Stimulated activated CD4-positive, alpha-beta T cell treated with anti-CD3 and anti-CD28 coated beads, Interleukin-1b, Interleukin-23, amount 100 ng/mL, for 1 hour (primary cell): ENCODE measurements at regions not wholly inside any gene's neighbourhood (a gene's known extent, or its start where the extent isn't known, plus 50 kb on each side); places are given as distances from the start of the nearest gene placed in this dataset.

ENCODE experiments used
- DNase-seq, 2 donors: peaks; one replicate each; pipeline ENCODE4 v3.0.0-alpha.2; 2020; ENCODE audit warnings: low read depth in 2 of 2

DNA sequence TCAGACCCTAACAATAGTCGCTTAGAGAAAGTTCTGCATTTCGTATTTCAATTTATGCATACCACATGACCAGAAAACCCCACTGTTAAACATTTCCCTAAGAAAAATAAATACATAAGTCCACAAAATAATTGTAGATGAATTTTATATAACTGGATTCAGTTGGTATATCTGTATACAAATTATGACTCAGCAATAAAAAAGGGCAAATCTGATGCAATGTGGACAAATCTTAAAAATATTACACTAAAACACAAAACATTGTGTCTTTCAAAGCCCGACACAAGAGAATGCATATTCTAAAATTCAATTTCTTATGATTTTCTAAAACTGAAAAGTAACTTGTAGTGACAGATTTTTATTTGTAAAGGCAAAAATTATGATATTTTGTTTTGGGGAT lies 1005.0 kb downstream of the EFNB2 start:
- DNase-seq = no peak

DNA sequence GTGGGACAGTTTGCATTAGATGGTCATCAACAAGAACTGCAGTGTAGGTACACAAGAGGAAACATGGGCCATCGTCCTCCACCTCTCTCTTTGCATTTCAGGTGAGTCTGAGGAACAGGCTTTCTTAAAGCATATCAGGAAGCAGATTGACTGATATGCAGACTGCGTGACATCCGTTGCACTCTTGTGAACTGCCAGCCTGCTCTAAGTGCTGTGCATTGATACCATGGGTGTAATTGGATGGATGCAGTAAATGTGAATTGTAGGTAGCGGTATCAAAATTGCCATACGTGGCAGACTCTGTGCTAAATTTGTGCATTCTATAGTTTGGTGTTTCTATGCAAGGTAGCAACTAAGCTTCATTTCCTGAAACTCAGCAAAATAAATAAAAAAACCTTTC lies 1008.3 kb downstream of the EFNB2 start:
- no peak for DNase-seq

DNA sequence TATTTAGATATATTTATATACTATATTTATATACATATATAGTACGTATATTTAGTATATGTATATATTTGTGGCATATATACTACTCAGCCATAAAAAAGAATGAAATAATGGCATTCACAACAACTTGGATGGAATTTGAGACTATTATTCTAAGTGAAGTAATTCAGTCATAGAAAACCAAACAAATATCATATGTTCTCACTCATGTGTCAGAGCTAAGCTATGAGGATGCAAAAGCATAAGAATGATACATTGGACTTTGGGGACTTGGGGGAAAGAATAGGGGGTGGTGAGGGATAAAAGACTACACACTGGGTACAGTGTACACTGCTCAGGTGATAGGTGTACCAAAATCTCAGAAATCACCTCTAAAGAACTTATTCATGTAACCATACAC lies 1015.7 kb downstream of the EFNB2 start:
- no peak for DNase-seq

DNA sequence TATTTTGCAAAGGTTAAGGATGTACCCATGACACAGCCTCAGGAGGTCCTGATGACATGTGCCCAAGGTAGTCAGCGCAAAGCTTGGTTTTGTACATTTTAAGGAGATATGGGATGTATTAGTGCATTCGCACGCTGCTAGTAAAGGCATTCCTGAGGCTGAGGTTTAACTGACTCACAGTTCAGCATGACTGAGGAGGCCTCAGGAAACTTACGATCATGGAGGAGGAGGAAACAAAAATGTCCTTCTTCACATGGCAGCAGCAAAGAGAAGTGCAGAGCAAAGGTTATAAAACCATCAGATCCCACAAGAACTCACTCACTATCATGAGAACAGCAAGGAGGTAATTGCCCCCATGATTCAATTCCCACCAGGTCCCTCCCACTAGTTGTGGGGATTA lies 1017.4 kb downstream of the EFNB2 start:
- no peak for DNase-seq

DNA sequence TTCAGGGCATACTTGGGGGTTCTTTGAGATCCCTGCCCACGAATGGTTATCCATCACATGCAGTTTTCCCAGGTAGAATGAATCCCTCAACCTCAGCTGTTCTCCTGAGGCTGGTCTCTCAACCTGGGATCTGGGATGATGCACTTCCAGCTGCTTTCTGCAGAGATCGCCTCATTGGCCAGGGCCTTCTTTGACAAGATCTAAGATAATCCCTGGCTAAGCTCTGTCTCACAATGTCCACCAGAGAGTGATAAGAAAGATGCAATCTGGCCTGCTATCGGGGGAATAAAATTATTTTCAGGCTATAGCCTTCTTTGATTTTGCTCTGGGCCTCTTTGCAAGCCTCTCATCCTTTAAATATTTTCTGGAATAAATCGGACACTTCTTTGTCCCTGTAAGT lies 1021.1 kb downstream of the EFNB2 start:
- no peak for DNase-seq

DNA sequence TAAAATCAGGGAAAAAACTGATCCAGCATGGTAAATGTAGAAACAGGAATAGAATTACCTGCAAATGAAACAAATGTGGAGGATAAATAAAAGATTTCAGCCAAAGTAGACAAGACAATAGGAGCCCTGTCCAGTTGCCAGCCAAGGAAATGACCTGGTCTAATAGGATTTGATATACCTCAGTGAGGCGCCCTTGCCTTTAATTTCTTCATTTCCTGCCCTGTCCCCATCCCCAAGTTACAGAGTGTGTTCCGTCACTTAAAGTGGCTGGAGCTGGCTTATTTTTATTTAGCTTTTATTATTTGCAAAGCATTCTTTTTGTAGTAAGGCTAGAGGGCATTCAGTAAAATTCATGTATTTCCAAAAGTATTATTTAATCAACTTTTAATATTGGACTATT lies 1022.0 kb downstream of the EFNB2 start:
- no peak for DNase-seq

DNA sequence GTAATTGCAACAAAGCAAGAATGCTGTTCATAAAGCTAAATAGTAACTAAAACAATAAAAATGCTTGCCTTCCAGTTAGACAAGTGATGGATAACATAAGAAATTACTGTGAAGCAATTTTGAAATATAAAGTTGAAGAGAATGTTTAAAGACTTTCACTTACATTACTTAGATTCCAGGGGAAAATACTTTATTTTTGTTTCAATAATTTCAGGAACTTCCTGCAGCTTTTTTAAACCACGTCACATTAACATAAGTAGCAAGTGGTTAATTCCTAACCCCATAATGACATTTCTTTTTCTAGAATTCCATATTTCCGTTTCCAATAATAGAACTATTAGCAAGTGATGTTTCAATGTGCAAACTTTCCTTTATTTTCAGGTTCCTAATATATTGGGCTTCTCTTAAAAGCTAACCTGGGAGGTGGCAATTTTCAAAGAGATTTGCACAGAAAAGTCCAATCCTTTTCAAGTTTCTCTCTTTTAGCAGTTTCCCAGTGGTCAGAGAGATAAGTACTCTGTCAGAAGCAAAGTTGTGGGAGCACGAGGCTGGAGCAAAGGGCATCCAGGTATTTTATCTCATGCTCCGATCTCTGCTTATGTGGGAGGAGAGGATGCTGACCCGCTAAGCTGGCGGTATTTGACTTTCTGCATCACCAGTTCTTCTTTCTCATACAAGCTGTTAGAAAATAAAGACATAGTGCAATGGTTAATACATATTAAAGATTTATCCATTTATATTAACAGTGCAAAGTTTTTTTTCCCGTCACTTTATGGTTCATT lies 1025.3 kb downstream of the EFNB2 start:
- DNase-seq = no peak

DNA sequence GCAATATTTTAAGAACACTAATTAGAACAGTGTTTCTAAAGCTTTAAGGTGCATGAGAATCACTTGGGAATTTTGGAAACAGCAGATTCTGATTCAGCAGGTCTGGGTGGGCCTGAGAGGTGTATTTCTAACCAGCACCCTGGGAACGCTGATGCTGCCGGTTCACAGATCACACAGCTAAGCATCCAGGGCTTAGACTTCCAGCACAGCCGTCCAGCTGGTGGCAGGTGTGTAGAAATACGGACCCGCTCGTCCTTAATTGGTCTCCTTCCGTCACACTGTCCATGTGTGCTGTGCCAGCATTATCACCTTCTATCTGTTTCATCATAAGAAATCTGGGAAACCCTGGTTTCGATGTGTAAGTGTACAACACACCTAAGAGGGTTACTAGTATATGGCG lies 1029.0 kb downstream of the EFNB2 start:
- no peak for DNase-seq

DNA sequence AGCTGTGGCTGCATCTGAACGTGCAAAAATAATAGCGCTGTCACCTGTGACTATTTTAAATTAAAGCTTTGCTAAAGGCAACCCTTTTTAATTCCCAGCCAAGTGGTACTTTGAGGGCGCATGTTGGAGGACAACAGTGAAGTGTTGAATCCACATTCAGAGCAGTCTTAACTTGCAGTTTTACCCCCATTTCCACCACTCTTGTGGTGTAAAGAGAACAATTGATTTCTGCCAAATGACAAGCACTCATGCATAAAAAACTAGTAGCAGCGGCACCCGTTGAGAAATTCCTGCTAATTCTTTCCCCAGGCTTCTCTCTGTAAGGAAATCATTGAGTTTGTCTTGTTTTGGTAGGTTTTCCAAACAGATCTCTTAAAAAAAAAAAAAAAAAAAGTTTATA lies 1033.3 kb downstream of the EFNB2 start:
- no peak for DNase-seq

DNA sequence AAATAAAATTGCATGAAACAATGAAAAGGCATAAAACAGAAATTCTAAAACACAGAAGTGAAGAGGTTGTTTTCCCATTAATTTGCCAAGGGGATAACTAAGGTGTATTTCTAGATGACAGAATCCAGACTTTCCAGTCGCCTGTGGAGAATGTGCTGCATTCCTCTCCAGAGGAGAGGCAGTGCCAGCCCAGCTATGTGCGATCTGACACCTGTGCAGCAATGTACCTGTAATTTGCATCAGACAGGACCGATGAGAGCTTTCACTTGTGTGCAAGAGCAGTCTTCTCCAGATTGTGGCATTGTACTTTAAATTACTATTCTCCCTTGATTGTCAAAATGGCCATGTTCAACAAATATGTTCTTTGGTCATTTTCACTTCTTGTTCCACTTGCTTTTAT lies 1037.9 kb downstream of the EFNB2 start:
- no peak for DNase-seq

DNA sequence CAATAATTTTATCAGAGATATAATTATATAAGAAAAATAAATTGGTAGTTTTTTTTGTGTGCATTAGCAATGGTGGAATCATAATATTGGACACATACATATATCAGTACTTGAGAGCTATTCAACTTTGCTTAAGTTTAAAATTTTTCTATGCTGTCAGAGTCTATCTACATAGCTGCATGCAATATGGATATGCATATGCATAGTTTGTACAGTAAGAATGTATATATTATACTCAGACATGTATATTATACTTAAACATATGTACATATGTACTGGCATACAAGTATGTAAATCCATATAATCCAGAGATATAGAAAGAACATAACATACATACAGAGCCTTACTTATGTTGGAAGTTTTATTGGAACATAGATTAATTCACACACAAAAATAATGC lies 1043.2 kb downstream of the EFNB2 start:
- DNase-seq = no peak

DNA sequence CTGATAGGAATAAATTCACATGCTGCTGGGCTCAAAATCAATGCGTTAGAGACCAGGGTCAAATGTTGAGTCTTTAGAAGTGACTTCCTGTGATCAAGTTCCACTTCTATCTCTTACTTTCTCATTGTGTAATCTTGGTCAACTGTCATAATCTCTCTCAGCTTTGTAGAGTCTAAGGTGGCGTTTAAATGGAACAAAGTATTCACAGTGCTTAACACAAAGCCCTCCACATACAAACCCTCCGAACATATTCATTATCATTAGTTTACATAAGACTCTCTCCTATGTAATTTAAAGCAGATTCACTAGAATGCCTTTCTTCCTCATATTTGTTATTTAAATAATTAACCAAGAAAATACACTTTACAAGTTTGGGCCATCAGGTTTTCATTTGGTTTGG lies 1044.1 kb downstream of the EFNB2 start:
- no peak for DNase-seq

DNA sequence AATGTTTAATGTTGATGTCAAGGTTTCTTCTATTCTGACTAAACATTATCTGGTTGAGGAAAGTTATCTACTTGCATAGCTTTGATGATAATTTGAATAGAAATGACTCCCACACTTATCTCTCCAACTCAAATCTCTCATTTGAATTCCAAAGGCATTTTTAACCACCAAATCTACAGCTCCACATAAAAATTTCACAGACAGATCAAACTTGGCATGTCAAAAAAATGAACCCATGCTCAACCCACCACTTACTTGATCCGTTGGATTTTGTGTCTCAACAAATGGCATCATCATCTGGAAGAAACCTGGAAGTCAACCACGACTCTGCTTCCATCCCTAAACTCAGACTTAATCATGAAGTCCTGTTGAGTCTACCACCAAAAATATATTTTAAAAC lies 1050.4 kb downstream of the EFNB2 start:
- DNase-seq = no peak

DNA sequence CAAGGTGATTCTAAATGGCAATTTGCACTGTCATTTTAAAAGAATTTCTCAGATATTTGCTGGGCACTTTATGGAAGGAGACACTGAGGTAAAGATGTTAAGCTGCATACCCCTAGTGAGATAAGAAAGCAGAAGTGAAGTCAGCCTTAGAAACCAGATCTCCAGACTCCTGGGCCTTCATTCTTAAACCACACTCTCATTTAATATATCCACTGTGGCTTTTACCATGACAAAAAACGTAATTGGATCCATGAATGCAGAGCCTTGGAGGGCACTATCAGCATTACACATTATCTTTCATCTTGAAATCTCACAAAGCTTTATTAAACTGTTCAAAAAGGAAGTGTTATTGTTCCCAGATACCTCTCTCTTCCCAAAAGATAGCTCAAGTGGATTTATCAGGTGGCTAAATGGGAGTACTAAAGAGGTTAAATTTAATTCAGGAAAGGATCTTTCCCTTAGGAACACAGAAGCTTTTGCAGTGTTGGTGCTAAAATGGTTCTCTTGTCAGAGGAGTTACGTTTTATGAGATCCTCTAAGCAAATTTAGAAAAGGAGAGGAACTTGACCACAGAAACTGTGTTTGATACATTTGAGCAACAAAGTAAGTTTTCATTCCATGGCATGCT lies 1060.4 kb downstream of the EFNB2 start:
- DNase-seq = no peak

DNA sequence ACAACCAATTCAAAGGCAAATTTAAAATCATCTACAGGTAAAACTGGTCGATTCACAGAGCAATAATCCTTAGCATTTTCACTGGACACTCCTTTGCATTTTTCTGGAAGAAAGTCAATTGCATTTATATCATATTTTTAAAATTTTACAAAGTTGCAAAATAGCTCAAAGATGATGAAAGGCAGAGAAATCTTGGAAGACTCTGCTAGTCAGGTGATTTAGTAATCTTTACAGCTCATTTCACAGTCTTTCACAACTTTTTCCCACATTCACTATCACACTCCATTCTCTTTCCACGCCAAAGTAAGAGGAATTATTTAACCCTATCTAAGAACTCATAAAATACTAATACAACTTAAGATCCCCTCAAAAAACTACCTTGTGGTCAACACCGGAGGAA lies 1063.8 kb downstream of the EFNB2 start:
- DNase-seq = no peak

DNA sequence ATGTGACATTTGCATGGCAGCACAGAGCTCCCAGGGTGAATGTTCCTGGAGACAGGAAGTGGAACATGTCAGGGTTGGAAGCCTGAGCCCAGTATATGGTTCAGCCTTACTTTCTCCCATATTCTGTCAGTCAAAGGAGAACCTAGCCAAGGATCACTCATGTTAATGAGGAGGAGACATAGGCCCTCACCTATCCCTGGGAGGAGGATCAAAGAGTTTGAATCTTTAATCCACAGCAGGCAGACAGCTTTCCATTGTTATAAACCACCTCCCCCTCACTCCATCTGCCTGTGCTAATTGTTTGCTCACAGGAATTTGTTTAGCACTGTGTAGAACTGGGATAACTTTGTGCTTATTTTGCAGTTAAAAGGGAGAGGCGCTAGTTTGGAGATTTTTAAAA lies 1069.1 kb downstream of the EFNB2 start:
- DNase-seq = no peak

DNA sequence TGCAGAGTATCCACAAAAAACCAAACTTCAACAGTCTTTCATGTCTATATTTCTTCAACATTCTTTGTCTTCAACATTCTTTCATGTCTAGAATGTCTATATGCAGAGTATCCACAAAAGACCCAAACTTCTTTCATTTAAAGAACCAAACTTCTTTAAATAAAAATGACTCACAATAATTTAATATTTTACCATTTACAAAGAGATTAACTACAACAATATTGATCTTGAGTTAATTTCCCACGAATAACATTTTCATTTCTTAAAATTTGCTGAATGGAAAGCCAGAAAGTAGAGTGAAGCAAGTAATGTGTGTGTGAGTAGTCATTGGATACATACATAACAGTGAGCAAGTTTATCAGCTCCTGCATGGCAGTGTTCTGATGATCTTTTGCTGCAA lies 1069.7 kb downstream of the EFNB2 start, which contains the start of gene DAOA:
DAOA (plus strand) TSS at position 301 of the 400 bp plus-strand sequence.
- DNase-seq = no peak

DNA sequence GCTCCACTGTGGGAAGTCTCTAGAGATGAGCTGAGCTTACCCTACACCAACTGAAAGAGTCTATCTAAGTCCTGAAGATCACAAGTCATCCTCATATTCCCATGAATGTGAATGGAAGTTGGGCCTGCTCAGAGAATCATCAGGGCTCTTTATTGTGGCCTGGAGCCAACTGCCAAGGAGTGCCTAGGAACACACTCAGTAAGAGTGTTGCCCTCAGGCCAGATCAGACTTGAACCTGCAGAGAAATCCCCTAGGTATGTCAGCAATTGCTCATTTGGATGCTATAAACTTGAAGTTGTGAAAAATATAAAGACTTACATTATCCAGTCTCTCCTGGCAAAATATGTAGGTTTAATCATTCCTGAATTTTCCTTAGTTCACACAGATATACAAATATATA lies 1070.2 kb downstream of the EFNB2 start:
- no peak for DNase-seq

DNA sequence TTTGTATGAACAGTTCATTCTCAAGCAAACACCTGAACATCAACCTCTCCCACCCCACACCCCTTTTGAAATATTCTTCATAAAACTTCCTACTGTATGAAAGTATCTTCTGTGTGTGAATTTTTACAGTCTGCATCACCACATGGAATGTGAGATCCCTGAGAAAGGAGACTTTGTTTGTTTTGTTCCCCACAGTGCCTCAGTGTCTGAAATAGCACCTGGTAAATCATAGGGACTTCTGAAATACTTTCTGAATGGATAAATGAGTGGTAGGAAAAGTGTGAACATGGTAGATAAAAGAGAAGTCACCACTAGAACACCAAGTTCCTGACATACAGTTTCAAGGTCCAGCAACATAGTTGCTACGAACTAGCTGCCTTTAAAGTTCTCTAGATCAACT lies 1071.2 kb downstream of the EFNB2 start:
- no peak for DNase-seq

DNA sequence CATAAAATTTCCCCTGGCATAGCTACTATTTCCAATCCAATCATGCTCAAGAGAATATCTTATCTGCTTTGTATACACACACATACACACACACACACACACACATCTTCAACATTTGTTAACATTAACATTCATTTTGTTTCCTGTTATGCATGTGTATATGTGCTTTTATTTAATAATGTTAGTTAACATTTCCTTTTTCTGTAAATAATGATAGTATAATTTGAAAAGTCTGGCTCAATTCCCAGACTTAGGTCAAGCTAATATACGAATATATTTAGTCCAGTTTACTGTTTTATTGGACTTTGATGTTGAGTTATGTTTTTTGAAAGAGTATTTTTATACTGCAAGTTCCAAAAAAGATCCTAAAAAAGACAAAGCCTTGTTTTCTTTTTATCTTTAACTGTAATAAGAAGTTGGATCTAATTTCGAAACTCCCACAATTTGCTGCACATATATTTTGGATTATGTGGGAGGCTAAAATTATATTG lies 1072.4 kb downstream of the EFNB2 start:
- DNase-seq = no peak

DNA sequence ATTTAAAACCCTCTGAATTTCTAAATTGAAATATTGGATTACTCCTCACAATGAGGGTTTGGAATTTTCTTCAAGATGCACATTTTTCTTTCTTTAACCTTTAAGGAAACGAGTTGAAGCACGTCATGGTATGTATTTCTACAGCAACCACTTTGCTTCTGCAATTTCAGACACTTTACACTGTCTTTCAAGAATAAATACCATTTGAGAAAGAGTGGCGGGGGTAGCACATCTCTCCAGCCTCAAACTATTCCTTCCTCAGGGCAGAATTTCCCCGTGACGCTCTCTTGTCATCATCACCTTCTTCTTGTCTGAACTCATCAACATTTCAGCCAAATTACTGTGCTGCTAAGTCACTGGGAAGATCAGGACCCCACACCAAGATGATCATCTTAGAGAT lies 1073.4 kb downstream of the EFNB2 start:
- no peak for DNase-seq

DNA sequence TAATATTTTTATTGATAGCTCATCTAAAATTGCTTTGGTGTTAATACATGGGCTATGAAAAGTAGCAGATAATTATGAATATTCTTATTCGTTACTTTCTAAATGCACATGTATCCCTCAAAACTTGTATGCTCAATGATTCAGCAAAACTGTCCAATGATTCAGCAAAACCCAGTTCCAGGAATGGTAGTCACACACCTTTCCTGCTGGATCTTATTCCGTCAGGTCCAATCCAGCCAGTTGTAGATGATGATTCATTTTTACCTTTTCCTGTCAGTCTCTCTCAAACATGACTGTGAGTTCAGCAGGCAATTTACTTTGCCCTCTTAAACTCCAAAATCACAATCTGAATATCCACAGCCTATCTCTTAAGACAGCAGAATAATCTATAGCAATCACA lies 1082.6 kb downstream of the EFNB2 start:
- no peak for DNase-seq

DNA sequence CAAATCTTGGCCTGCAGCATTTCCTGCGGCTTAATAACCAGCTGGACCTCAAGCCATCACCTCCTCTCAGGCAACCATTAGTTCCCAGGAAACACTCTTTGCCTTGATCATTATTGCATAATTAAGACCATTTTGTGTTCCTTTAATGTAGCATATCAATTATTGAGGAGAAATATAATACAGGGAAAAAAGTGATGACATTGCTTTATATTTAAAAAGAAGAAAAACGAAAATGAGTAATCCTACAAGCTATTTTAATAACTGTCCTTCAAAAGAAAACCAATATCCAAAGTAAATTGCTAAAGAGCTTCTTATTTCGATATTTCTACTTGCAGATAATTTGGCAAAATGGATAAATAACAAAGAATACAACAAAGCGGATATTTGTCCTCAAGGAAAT lies 1084.7 kb downstream of the EFNB2 start:
- no peak for DNase-seq

DNA sequence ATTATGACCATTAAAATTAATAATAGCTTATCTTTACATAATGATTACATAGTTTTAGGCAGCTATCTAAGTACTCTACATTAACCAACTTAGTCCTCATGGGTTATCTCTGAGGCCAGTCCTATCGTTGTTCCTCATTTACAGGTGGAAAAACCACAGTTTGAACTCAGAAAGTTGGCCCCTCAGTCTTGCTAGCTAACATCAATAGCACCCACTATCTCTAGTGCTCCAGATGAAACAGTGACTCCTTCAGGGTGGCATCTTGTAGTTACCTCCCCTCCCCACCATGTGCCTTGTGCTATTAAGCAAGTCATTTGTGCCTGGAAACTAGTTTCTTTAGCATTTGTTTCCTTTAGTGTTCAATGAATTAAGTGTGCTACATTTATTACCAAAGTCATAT lies 1086.7 kb downstream of the EFNB2 start:
- DNase-seq = no peak
